Peyer's patch (tissue), 4 donors: ENCODE measurements at regions not wholly inside any gene's neighbourhood (a gene's known extent, or its start where the extent isn't known, plus 50 kb on each side); places are given as distances from the start of the nearest gene placed in this dataset.

ENCODE experiments used
- POLR2A ChIP-seq, 2 donors: fragments of 450-650 bp; IDR thresholded peaks; one replicate each; pipeline ENCODE4 v1.5.1; 2017; ENCODE audit warnings: antibody characterized with exemption in 2 of 2, mild to moderate bottlenecking in 2 of 2, moderate library complexity in 2 of 2
- TF ChIP-seq, protein P1 (sequence below), 6 experiments: fragments of 450-650 bp in 4 of 6; fragments of 200-600 bp in 2 of 6; sonication (generic) in 1 of 6; IDR thresholded peaks; one replicate each; pipeline ENCODE4 v1.5.1; 2017 to 2019; ENCODE audit warnings: antibody characterized with exemption in 6 of 6, mild to moderate bottlenecking in 3 of 6, moderate library complexity in 1 of 6

DNA sequence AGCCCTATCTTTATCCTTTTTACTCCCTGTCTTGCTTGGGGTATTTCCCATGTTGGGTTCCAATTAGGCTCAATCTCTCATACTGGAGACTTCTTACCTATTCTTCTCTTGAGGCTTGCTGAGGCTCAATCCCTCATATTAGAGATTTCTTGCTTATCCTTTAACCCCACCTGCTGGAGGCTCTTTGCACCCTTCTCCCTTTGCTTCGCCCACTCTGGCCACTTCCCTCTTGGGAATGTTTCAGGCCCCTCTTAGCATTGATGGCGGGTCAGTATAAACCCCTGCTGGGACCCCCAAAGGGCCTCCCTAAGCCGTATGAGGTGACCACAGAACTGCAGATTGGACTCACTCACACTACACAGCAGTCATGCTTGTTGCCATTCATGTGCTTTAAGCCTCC, 69.3 kb upstream of the CDK20 start:
- TF ChIP-seq, protein P1, sequence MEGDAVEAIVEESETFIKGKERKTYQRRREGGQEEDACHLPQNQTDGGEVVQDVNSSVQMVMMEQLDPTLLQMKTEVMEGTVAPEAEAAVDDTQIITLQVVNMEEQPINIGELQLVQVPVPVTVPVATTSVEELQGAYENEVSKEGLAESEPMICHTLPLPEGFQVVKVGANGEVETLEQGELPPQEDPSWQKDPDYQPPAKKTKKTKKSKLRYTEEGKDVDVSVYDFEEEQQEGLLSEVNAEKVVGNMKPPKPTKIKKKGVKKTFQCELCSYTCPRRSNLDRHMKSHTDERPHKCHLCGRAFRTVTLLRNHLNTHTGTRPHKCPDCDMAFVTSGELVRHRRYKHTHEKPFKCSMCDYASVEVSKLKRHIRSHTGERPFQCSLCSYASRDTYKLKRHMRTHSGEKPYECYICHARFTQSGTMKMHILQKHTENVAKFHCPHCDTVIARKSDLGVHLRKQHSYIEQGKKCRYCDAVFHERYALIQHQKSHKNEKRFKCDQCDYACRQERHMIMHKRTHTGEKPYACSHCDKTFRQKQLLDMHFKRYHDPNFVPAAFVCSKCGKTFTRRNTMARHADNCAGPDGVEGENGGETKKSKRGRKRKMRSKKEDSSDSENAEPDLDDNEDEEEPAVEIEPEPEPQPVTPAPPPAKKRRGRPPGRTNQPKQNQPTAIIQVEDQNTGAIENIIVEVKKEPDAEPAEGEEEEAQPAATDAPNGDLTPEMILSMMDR (IDR thresholded peaks at IDR 0.05) = no peak
- TF ChIP-seq POLR2A (IDR thresholded peaks at IDR 0.05) = no peak
